WTC11 (cell line): ENCODE measurements at regions not wholly inside any gene's neighbourhood (a gene's known extent, or its start where the extent isn't known, plus 50 kb on each side); places are given as distances from the start of the nearest gene placed in this dataset.

Experiments
- CBFB ChIP-seq: sonication (generic); formaldehyde crosslinking; IDR thresholded peaks from 2 replicates; pipeline ENCODE4 v1.8.1; 2022; ENCODE audit warnings: mild to moderate bottlenecking, low read depth, missing genetic modification reagents
- TF ChIP-seq, protein P1 (sequence below): sonication (generic); formaldehyde crosslinking; IDR thresholded peaks from 2 replicates; pipeline ENCODE4 v1.8.0; 2022; ENCODE audit warnings: mild to moderate bottlenecking, missing genetic modification reagents
- TF ChIP-seq, protein P2 (sequence below): fragments of 200-600 bp; IDR thresholded peaks from 2 replicates; pipeline ENCODE4 v1.8.0; 2022; ENCODE audit warnings: antibody characterized with exemption
- TF ChIP-seq, protein P3 (sequence below): sonication (generic); formaldehyde crosslinking; IDR thresholded peaks from 2 replicates; pipeline ENCODE4 v1.8.1; 2023; ENCODE audit warnings: mild to moderate bottlenecking, missing genetic modification reagents, borderline replicate concordance

DNA sequence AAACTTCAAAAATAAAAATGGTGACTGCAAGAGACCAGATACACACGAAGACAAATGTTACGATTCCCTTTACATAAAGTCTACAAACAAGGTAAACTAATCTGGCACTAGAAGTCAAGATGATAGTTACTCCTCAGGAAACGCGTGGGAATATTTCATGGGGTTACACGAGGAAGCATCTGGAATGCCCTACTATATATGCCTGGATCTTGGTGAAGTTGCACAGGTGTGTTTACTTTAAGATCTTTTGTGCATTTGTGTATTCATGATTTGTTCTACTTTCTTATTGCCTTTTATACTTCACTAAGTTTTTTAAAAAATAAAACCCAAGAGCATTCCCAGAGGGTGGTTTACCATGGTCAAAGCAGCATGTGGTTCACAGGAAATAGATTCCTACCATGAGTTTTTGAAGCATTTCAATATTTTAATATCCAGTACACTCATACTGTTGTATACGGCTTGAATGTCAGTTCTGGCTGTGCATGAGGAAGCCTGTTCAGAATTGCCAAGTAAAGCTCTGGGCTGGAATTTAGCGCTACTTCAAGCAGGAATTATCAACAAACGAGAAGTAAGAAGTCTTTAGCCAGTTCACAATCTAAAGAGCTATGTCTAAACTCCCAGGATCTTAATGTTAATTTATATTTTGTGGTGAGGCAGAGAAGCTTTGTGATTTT lies 239.8 kb upstream of the KLHL1 start:
- TF ChIP-seq CBFB (CRISPR knock-in tag) = no peak
- TF ChIP-seq, protein P1, sequence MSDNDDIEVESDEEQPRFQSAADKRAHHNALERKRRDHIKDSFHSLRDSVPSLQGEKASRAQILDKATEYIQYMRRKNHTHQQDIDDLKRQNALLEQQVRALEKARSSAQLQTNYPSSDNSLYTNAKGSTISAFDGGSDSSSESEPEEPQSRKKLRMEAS (CRISPR knock-in tag) = no peak
- TF ChIP-seq, protein P2, sequence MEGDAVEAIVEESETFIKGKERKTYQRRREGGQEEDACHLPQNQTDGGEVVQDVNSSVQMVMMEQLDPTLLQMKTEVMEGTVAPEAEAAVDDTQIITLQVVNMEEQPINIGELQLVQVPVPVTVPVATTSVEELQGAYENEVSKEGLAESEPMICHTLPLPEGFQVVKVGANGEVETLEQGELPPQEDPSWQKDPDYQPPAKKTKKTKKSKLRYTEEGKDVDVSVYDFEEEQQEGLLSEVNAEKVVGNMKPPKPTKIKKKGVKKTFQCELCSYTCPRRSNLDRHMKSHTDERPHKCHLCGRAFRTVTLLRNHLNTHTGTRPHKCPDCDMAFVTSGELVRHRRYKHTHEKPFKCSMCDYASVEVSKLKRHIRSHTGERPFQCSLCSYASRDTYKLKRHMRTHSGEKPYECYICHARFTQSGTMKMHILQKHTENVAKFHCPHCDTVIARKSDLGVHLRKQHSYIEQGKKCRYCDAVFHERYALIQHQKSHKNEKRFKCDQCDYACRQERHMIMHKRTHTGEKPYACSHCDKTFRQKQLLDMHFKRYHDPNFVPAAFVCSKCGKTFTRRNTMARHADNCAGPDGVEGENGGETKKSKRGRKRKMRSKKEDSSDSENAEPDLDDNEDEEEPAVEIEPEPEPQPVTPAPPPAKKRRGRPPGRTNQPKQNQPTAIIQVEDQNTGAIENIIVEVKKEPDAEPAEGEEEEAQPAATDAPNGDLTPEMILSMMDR = no peak
- TF ChIP-seq, protein P3, sequence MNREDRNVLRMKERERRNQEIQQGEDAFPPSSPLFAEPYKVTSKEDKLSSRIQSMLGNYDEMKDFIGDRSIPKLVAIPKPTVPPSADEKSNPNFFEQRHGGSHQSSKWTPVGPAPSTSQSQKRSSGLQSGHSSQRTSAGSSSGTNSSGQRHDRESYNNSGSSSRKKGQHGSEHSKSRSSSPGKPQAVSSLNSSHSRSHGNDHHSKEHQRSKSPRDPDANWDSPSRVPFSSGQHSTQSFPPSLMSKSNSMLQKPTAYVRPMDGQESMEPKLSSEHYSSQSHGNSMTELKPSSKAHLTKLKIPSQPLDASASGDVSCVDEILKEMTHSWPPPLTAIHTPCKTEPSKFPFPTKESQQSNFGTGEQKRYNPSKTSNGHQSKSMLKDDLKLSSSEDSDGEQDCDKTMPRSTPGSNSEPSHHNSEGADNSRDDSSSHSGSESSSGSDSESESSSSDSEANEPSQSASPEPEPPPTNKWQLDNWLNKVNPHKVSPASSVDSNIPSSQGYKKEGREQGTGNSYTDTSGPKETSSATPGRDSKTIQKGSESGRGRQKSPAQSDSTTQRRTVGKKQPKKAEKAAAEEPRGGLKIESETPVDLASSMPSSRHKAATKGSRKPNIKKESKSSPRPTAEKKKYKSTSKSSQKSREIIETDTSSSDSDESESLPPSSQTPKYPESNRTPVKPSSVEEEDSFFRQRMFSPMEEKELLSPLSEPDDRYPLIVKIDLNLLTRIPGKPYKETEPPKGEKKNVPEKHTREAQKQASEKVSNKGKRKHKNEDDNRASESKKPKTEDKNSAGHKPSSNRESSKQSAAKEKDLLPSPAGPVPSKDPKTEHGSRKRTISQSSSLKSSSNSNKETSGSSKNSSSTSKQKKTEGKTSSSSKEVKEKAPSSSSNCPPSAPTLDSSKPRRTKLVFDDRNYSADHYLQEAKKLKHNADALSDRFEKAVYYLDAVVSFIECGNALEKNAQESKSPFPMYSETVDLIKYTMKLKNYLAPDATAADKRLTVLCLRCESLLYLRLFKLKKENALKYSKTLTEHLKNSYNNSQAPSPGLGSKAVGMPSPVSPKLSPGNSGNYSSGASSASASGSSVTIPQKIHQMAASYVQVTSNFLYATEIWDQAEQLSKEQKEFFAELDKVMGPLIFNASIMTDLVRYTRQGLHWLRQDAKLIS (CRISPR knock-in tag) = no peak
